ENCODE measurements at regions not wholly inside any gene's neighbourhood (a gene's known extent, or its start where the extent isn't known, plus 50 kb on each side); places are given as distances from the start of the nearest gene placed in this dataset.

DNA sequence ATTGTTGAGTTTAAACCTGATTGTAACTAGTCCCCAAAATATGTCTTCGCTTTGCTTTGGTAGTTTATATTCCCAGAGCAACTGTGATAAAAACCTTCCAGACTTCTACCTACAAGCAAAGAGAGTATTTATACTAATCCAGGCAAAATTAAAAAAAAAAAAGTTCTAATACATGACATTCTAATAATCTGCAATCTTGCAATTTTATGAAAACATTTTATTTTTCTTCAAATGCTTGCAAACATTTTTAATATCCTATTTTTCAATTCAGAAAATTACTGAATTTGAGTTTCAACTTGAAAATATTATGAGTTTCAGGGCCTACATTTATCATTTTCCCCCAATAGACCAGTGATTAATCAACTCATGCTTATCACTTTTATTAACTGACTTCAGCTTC is 830.2 kb upstream of the KLHL1 start:
- H3K4me3 ChIP-seq: no peak overlapping the region
- intact Hi-C loops (cut with DNase I): no loop called here
- H3K27ac ChIP-seq: no peak overlapping the region
- no peaks in the 10 kb centered on the region for H3K9me3 ChIP-seq
- WGBS, 2 donors: 93 to 94% methylated on average over 1 of the region's 1 CpG
- H3K4me1 ChIP-seq: no peaks in the 10 kb centered on the region
- no peak for DNase-seq
- no peaks in the 10 kb centered on the region for H3K27me3 ChIP-seq
- TF ChIP-seq, protein P1, sequence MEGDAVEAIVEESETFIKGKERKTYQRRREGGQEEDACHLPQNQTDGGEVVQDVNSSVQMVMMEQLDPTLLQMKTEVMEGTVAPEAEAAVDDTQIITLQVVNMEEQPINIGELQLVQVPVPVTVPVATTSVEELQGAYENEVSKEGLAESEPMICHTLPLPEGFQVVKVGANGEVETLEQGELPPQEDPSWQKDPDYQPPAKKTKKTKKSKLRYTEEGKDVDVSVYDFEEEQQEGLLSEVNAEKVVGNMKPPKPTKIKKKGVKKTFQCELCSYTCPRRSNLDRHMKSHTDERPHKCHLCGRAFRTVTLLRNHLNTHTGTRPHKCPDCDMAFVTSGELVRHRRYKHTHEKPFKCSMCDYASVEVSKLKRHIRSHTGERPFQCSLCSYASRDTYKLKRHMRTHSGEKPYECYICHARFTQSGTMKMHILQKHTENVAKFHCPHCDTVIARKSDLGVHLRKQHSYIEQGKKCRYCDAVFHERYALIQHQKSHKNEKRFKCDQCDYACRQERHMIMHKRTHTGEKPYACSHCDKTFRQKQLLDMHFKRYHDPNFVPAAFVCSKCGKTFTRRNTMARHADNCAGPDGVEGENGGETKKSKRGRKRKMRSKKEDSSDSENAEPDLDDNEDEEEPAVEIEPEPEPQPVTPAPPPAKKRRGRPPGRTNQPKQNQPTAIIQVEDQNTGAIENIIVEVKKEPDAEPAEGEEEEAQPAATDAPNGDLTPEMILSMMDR (IDR thresholded peaks at IDR 0.05): no peak
- TF ChIP-seq EP300 (IDR thresholded peaks at IDR 0.05): no peak
- TF ChIP-seq POLR2A (IDR thresholded peaks at IDR 0.05): no peak
- TF ChIP-seq POLR2AphosphoS5 (IDR thresholded peaks at IDR 0.05): no peak
- H3K36me3 ChIP-seq: no peaks in the 10 kb centered on the region

DNA sequence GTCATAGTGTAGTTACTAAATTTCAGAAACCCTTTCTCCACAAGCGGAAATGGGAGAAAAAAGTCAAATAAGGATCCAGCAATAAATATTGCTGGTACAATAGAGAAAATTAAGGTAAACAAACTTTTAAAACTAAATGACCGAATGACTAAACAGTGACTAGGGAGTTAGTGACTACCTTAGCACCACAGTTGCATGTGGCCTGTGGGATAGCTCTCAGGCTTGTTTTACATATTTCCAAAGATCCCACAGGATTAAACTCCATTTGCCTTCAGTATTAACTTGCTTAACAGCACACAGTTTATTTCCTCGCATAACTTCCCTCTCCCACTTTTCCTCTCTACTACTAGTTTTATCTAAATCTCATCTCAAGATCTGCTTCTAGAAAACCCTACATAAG is 824.3 kb upstream of the KLHL1 start:
- no peaks in the 10 kb centered on the region for H3K36me3 ChIP-seq
- no peak for DNase-seq
- H3K4me3 ChIP-seq: no peak overlapping the region
- no peaks in the 10 kb centered on the region for H3K9me3 ChIP-seq
- TF ChIP-seq EP300 (IDR thresholded peaks at IDR 0.05) (no peak), POLR2AphosphoS5 (IDR thresholded peaks at IDR 0.05) (no peak), POLR2A (IDR thresholded peaks at IDR 0.05) (no peak)
- TF ChIP-seq, protein P1 (IDR thresholded peaks at IDR 0.05): no peak
- H3K4me1 ChIP-seq: no peaks in the 10 kb centered on the region
- no peaks in the 10 kb centered on the region for H3K27me3 ChIP-seq
- intact Hi-C loops (cut with DNase I): no loop called here
- 84 to 87% methylated on average over 3 of the region's 3 CpGs for WGBS, 2 donors
- H3K27ac ChIP-seq: no peak overlapping the region

DNA sequence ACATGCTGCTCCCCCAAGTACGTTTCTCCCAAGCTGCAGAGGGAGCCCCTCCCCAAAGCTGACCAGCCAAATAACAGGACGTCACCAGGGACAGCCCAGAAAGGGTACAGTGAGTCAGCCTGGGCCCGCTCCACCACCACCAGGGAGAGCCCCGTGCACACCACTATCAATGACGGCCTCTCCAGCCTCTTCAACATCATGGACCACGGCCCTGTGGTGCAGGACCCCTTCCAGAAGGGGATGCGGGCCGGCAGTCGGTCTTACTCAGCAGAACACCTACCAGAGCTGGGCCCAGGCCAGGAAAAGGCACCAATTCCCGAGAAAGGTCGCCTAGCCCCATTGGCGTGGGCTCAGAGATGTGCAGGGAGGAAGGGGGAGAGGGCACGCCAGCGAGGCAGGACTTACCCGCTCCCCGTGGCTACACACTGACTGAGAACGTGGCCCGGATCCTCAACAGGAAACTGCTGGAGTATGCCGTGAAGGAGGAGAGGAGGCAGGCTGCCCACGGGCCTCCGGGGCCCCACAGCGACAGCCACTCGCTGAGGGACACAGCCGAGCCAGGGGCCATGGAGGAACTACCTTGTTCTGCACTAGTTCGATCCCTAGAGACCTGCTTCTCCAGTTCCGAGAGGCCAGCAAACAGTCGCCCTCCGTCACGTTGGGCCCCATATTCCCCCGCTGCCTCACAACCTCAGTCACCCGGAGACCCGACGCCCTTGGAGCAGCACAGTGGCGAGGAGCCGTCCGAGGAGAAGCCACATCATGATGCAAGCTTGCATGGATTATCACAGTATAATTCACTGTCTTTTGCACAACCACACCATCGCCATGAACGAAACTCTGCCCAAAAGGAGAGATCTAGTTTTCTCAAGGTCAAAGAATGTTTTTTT is 815.9 kb upstream of the KLHL1 start:
- Histone ChIP-seq H3K36me3 (no peaks in the 10 kb centered on the region), H3K9me3 (no peaks in the 10 kb centered on the region), H3K4me1 (no peaks in the 10 kb centered on the region), H3K4me3 (no peak overlapping the region), H3K27me3 (no peaks in the 10 kb centered on the region), H3K27ac (no peak overlapping the region)
- no peak for DNase-seq
- intact Hi-C loops (cut with DNase I): no loop called here
- TF ChIP-seq, protein P1 (IDR thresholded peaks at IDR 0.05): no peak
- TF ChIP-seq POLR2A (IDR thresholded peaks at IDR 0.05): no peak
- WGBS, 2 donors: 84 to 90% methylated on average over 38 of the region's 38 CpGs

DNA sequence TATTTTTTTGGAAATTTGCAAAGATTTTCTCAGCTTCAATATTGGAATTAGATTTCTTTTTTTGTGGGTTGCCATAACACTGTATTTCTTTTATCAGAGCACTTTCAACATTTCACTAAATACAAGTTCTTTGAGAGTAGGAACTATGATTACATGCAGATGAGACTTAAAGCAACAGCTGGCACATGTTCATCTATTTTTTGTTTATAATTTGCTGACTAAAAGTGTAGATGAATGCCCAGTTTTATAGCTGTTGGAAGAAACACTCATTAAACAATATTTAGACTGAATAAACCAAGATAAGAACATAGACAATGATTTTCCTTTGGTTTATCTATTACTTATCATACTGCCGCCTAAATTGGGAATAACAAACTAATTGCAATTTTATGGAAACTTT is 803.0 kb upstream of the KLHL1 start:
- H3K9me3 ChIP-seq: no peaks in the 10 kb centered on the region
- WGBS, 2 donors: 36 to 70% methylated on average over 1 of the region's 1 CpG
- no peak for DNase-seq
- H3K4me1 ChIP-seq: no peaks in the 10 kb centered on the region
- no peak overlapping the region for H3K27ac ChIP-seq
- TF ChIP-seq, protein P1 (IDR thresholded peaks at IDR 0.05): no peak
- no peak for TF ChIP-seq POLR2A (IDR thresholded peaks at IDR 0.05)
- no peak for TF ChIP-seq POLR2AphosphoS5 (IDR thresholded peaks at IDR 0.05)
- no peak for TF ChIP-seq EP300 (IDR thresholded peaks at IDR 0.05)
- H3K4me3 ChIP-seq: no peak overlapping the region
- no peaks in the 10 kb centered on the region for H3K36me3 ChIP-seq
- no peaks in the 10 kb centered on the region for H3K27me3 ChIP-seq
- intact Hi-C loops (cut with DNase I): no loop called here

DNA sequence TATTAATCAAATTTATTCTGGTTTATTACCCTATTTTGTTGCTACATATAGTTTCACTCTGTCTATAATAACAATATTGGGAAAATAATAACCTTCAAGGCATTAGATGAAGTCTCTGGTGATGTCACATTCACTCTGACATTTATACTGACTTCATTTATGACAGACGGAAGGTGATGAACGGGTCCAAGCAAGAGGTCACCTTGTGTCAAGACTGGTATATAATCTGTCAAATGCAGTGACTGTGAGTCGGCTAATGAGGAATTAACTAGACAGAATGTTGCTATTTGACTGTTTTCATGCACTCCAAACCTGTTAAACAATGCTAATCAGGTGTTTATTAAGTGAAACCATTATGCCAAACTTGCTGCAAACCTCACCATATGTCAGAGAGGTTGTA is 800.5 kb upstream of the KLHL1 start:
- TF ChIP-seq POLR2A (IDR thresholded peaks at IDR 0.05): no peak
- no peak for TF ChIP-seq EP300 (IDR thresholded peaks at IDR 0.05)
- TF ChIP-seq, protein P1 (IDR thresholded peaks at IDR 0.05): no peak
- no peak for TF ChIP-seq POLR2AphosphoS5 (IDR thresholded peaks at IDR 0.05)
- H3K4me1 ChIP-seq: no peaks in the 10 kb centered on the region
- 63 to 71% methylated on average over 3 of the region's 3 CpGs for WGBS, 2 donors
- no peaks in the 10 kb centered on the region for H3K27me3 ChIP-seq
- no peaks in the 10 kb centered on the region for H3K9me3 ChIP-seq
- no peak for DNase-seq
- H3K27ac ChIP-seq: no peak overlapping the region
- no peak overlapping the region for H3K4me3 ChIP-seq
- intact Hi-C loops (cut with DNase I): no loop called here
- H3K36me3 ChIP-seq: no peaks in the 10 kb centered on the region

Measured in sigmoid colon (tissue), 6 donors.